CD4-positive, alpha-beta T cell treated with Interleukin-21 for 1 hour (primary cell): ENCODE measurements at regions not wholly inside any gene's neighbourhood (a gene's known extent, or its start where the extent isn't known, plus 50 kb on each side); places are given as distances from the start of the nearest gene placed in this dataset.
"Not testable (repeated sequence)": the region's sequence is repeated elsewhere in the genome, so short reads cannot be mapped to it uniquely, and the experiment has no call there.

ENCODE experiments used
- DNase-seq: peaks from one replicate; pipeline ENCODE4 v3.0.0-alpha.2; 2020

DNA sequence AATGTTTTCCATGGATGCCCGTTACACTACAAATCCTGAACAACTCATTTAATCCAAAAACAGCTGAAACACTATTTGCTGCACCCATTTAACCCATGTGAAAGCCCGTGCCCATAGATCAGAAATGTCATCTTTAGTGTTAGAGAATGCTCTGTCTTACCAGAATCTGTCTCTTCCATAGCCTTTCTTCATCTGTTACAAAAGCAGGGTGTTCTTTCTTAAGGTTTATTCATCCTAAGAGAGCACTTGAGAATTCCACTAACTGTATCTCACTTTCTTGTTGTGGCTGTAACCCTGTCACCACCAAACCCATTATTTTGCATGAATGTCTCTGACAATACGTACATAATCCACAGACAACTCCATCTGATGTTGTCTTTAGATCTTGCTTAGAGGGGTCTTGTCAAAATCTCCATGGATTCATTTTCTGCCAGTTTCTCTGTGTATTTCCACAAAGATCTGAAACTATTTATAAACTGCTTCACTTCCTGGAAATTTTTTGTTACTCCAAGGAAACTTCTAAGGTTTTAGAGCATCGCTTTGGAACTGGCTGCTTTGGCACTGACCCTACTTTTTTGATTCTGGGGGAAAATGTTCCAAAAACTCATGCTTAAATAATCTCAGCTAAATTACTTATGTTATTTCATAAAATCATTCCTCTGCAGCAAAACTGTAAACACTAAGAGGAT, 167.8 kb upstream of the CCDC54 start:
- no peak for DNase-seq

DNA sequence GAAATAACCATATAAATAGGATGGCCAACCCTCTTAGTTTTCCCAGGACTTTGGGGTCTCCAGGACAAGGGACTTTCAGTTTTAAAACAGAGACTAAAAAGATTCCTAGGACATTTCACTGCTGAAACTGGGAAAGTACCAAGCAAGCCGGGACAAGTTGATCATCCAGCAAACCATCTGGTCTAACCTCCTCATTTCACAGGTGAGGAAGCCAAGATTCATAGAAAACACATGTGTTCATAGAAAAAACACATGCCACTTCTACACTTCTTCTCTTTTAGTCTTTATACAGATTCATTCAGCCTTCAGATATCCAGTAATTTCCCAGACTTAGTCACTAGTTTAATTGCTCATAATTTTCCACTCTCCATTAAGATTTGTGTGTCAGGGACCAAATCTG, 165.6 kb upstream of the CCDC54 start:
- no peak for DNase-seq

DNA sequence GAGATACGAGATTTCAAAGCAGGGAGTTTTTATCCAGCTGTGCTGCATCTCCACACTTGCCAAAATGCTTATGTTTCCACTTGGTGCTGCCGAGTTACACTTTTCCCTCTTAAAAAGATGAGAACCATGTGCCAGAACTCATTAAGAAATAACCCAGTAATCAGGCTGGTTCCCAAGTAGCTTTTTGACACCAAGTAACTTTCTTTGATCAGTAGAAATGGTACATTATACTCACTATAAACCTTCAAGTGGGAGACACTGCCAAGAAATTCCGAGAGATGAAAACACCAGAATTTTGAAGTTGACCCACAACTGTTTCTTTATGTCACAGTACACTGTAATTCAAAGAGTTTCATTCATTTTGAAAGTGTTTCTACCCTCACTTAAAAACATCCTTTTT, 164.6 kb upstream of the CCDC54 start:
- no peak for DNase-seq

DNA sequence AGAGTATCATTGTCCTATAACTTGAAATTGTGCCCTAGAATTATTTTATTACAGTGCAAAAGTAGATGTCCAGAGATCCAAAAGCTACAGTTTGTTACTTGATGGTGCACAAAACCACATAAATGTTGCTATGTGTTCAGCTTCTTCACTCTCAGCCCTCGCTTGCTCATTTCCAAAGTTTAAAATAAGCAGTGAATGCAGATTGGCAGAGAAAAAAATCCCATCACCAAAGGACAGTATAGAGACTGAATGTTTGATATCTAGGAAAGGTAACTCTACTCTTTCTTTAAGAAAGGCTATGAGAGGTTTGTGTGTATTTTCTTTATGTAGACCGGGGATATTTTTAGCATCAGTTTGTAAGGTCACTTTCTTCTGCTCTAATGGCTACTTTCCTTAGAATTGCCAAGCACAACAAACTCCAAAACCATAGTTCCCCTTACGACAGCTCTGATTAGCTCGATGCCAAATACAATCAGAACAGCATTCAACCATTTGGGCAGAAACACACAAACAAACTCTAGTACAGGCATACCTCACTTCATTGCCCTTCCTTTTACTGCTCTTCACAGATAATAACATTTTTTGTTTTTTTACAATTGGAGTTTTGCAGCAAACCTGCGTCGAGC, 164.1 kb upstream of the CCDC54 start:
- DNase-seq, result no peak

DNA sequence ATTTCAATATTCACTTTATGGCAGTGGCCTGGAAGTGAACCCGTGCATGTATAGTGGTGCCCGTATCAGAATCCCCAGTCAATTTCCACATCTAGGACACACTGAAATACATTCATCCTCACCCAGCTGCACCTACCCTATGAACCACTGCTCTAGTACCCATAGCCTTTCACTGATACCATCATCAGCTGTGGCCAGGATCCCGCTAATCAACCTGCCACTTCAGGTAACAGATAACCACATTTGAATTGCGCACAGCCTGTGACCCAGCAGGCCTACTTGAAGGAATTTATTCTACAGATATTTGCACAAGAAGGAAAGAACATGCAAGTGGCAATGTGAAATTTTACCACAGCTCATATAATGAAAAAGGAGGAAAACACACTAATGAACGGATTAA, 161.0 kb upstream of the CCDC54 start:
- DNase-seq, result no peak

DNA sequence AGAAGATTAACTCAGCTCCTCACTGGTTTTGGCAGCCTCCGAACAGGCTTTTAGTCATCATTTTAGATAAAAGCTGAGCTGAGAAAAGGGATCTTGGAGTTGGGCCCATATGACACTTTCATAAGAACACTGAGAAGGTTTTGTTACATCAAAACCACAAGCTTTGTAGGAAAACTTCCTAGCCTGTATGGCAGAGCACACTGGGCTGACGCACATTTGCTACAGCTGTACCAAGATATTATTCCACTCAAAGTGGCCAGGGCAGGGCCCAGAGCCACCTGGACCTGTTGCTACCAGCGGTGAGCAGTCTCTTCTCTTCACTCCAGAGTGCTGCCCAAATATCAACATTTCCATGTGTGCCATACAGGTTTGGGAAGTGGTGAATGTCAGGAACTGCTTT, 160.5 kb upstream of the CCDC54 start:
- DNase-seq, result no peak

DNA sequence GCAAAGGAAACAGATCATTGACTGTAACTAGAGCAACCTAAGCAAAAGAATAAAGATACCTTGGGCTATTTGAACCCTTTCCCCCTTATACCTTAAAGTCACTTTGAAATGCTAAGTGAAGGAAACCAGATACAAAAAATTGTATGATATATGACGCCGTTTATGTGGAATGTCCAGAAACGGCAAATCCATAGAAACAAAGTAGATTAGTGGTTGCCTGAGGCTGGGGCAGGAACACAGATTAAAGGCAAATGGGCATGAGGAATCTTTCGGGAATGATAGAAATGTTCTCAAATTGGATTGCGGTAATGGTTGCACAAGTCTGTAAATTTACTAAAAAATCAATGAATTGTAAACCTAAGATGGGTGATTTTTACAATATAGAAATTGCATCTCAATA, 160.1 kb upstream of the CCDC54 start:
- DNase-seq, result no peak

DNA sequence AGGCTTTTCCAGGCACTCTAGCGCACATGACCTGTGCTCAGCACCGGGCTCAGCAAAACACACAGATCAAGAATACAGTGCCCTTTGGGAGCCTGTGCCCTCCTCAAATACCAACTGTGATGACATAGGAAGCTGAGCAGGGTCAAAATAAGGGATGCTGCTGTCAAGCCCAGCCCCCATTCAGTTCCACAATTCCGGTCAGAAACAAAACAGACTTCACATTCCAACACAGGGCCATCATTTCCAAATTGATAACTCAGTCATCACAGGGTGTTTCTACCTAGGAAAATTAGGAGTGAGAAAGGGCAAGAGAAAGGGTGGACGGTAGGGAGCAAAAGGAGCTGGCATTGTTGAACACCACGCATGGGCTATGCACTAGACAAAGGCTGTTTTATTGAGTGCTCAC, 158.4 kb upstream of the CCDC54 start:
- no peak for DNase-seq

DNA sequence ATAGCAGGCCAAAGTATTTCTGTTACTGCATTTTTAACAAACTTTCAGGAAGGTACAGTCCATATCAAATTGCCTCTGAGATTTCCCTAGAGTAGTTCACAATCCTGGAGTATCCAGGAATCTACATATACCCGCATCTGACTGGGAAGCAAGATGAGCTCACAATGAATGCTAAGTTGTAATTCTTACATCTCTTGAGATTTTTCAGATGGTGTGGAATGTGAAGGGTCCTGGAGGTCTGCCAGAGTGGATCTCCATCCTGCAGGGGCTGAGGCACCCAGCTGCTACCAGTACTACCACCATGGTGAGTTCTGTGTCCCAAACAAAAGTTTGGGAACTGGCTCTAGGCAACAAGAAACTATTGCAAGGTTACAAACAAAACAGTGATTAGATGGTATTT, 156.7 kb upstream of the CCDC54 start:
- DNase-seq, result no peak

DNA sequence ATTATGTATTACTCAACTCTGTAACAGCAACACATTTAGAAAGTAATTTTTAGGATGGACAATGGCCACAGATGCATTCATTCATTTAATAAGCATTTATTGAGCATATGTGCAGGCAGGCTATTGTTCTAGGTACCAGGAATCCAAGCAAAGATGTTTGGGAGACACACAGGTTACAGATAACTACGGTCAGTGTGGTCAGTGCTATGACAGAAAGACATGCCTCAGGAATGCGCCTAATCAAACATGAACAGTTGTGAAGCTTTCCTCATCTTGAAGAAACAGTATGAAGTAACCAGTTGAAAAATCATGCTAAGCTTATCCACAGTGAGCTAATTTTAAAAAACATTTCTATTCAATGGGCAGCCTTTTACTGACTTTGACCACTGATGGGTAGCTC, 155.4 kb upstream of the CCDC54 start:
- DNase-seq, result no peak

DNA sequence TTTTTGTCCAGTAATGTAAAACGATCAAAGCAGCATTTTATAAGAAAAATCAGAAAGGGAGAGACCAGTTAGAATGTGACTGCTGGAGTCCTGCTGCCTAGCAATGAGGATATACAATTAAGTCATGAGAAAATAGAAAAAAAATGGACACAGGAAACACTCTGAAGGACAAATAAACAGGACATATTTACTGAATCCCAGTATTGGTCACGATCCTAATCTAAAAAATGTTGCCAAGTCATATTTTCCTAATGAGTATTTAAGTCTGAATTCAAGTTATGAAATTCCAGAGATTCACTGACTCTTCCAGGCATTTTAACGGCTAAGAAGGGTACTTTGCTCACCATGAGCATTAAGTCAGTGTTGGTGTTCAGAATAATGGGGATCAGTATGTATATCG, 154.3 kb upstream of the CCDC54 start:
- DNase-seq, result no peak

DNA sequence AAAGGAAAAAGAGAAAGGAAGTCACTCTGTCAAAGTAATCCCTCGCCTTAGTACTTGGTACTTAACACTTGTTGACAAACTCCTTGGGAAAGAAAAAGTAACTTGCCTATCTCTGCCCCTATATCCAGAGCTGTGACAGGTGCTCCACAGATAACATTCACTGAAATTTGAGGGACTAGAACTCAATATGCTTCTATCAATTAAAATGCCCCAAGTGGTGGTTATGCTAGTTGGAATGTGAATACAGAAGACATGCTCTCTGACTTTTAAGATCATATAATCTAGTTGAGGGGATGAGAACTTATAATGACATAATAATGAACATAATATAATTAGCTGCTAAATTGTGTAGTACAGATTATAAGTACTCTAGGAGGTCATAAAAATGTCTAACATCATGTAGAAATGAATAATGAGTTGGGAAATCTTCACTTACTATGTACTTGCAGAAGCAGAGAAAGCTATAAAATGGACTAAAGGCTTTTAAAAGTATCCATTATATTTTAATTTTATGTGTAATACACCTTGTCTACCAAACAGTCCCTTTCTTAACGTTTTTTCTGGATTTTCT, 153.1 kb upstream of the CCDC54 start:
- DNase-seq, result no peak

DNA sequence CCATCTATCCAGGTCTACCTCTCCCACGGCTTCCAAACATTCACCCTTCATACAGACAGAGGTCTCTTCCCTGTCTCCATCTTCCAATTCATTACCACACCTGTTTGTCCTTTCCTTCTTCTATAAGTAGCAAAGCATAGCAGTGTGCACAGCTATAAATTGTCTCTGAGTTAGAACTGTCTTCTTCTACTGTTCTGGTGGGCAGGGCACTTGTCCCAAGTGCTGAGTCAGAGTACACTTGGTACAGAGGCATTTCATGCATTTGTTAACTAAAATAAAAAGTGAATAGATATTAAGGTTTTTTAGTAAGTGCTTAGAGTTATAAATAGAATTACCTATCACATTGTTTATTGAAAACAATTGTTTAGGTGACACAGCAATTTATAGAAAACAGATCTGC, 150.1 kb upstream of the CCDC54 start:
- no peak for DNase-seq

DNA sequence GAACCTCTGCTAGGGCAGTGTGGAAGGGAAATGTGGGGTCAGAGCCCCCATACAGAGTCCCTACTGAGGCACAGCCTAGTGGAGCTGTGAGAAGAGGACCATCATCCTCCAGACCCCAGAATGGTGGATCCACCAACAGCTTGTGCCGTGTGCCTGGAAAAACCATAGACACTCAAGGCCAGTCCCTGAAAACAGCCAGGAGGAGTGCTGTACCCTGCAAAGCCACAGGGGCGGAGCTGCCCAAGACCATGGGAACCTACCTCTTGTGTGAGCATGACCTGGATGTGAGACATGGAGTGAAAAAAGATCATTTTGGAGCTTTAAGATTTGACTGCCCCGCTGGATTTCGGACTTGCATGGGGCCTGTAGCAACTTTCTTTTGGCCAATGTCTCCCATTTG, 143.4 kb upstream of the CCDC54 start:
- not testable (repeated sequence) for DNase-seq

DNA sequence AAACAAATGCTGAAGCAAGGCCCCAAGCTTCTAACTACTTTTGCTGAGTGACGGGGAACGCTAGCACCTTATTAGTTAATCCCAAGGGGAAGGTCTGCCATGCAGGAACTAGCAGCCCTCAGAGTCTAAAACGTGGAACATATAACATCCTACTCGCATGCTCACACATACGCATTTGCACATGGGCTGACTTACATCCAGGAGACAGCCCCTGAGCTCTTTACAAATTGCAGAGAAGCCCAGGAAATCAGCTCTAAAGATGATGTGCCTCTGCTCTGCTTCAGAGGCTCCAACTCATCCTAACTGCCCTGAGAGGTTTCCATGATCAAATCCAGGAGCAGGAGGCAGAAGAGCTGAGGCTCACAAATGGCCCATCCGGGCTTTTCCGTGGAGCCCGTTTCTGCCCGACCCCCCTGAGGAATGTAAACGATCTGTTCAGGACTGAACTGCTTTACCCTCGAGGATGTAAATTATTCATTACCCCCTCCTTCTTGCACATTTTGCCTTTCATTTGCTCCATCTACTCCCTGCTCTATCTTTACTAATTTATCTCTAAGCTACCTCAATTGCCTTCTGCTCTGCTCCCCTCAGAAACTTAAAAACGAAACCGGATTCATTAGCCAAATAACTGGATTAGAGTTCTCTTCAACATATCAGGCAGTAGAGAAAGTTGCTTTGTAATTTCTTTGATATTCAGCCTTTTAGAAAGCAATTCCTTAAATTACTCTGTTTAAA, 141.9 kb upstream of the CCDC54 start:
- DNase-seq, result no peak

DNA sequence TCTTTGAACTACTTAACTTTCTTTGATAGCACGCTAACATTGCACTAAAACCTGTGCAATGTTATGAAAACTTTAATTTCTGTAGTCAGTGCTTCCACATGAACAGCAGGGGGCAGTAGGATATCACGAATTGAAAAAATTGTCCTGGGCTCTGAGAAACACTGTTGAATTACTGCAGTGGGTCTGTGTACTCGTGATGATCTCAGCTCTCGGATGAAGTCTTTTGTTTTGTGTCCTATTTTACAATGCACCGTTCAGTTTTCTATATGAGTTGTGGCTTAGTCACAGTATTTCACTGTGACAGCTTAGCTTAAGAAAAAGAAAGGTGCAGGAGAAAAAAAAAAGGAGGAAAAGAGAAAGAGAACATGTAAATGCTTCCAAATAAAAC, 141.3 kb upstream of the CCDC54 start:
- peak; percentile 76 for DNase-seq

DNA sequence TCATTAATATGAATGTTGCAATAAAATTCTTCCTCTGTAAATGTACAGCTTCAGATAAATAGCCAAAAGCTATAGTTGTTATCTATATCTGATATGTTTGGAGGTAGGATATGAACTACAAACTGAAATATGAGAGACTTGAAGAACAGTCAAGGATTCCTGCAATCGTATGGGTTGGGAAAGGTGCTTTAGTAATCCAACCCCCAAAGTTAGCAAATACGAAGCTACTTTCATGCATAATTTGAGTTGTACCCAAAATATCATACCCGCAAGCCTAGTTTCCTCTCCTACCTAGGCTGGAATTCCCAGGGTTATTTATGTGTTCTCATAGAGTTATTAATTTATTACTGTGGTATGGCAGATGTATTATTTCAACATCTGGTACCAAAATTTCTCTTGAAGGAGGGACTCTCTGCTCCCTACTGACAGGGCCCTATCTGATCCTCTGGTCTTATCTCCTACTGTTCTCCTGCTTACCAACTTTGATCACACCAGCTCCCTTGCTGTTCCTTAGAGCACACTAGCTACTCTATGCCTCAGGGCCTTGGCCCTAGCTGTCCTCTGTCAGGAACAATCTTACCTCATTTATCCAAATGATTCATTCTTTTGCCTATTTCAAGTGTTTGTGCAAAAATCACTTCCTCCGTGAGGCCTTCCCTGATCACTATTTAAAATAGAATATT, 140.4 kb upstream of the CCDC54 start:
- no peak for DNase-seq

DNA sequence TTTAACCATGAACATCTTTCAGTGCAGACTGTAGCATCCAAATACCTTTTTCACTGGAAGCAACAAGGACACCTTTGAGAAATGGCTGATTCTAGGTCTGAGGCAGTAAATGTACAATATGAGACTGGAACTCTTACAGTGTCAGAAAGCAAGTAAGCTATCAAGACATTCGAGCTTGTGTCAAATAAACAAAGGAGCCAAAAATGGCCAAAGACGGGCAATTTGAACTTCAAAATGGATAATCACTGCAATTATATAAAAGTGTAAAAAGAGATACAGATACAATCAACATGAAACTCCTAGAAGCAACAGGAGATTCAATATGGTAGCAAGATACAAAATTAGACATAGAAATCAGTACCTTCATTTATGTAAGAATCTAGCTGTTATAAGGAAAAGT, 138.5 kb upstream of the CCDC54 start:
- no peak for DNase-seq

DNA sequence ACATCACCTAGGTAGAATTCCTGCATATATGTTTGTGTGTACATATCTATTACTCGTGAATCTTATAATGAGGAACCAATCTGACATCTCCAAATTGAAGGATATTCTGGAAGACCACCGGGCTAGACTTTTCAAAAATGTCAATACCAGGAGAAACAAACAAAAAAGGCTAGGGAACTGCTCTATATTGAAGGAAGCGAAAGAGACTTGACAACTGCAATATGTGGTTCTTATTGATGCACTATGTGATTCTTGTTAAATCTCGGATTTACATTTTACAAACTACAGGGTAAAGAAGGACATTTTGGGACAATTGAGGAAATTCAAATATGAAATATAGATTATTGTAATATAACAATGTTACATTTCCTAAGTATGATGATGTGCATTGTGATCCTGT, 137.5 kb upstream of the CCDC54 start:
- DNase-seq, result no peak

DNA sequence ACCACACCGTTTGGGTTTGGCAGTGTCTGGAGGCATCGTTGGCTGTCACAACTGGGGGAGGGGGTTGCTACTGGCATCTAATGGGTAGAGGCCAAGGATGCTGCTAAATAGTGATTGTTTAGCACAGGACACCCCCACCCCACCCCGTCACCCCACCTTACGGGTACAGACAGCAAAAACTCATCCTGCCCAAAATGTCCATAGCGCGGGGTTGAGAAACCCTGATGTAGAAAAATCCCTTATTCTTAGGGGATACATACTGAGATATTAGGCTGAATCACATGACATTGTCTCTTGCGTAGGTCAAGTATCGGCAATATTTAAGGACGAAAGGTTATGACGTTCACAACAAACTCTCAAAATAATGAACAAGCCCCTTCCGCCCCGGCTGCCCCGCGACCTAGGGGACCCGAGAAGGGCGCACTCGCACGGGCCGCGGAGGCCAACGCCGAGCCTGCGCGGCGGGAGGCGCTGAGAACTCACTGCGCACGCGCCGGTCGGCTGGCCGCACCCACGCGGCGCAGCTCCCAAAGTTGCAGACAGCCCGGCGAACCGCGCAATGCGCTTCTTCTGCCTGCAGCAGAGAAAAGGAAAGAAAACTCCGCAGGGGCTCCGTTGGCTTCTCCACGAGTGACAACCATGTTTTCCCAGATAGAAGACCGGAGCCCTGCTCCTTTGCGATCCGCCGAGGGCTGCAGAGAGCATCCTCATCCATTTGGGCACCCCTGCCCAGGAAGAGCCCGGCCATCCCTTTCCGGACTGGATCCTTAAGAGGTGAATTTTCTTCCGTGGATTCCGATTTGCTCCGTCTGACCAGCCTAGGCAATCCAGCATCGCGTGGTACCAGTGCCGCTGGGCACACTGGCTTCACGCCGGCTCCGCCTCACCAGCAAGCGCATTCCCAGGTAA, 136.8 kb upstream of the CCDC54 start:
- peak; percentile 74 for DNase-seq

DNA sequence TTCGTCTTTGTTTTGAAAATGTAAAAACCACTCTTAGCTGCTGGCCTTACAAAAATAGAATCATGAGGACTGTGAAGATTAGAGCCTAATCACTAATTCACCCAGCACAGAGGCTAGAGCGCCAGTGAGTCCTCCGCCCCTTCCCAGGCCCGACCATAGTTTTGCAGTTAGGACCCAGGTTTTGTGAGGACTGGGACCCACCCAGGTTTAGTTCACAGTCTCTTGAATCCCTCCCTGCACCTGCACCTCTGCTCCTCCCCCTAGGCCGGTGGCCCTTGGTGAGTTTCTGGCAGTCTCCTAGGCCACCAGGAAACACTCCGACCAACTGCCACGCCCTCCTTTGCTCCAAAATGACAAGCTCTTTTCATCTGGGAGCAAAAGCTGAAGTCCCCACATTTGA, 136.0 kb upstream of the CCDC54 start:
- peak; percentile 4 for DNase-seq

DNA sequence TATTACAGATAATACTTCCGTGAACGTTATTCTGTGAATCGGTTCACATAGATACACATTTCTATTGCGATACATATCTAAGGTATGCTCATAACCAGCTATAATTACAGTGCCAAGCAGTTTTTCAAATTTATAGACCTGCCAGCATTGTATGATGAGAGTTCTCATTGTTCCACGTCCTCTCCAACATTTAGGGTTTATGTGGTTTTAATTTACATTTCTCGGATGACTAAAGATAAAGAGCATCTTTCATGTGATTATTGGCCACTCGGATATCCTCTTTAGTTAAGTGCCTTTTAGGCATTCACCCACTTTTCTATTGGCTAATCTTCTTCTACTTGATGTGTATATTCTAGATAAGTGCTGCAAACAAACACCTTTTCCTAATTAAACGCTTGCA, 134.7 kb upstream of the CCDC54 start:
- no peak for DNase-seq
